ENCODE measurements at regions not wholly inside any gene's neighbourhood (a gene's known extent, or its start where the extent isn't known, plus 50 kb on each side); places are given as distances from the start of the nearest gene placed in this dataset.

GRCh38 chr2:60657673-60658072, 98.4 kb upstream of the PAPOLG start:
- DNase-seq (ENCODE audit: low read depth) = no peak

- no peak for DNase-seq (ENCODE audit: low read depth)
Measured at GRCh38 chr2:60659026-60659425, 97.0 kb upstream of the PAPOLG start.

- no peak for DNase-seq (ENCODE audit: low read depth)
Measured at GRCh38 chr2:60661073-60661738, 94.9 kb upstream of the PAPOLG start.

GRCh38 chr2:60662781-60663180, 93.3 kb upstream of the PAPOLG start:
- no peak for DNase-seq (ENCODE audit: low read depth)

GRCh38 chr2:60671966-60672365, 84.1 kb upstream of the PAPOLG start:
- DNase-seq (ENCODE audit: low read depth) = no peak

- DNase-seq (ENCODE audit: low read depth) = peak; percentile 33
Measured at GRCh38 chr2:60674524-60675165, 81.4 kb upstream of the PAPOLG start.

GRCh38 chr2:60675301-60675700, 80.8 kb upstream of the PAPOLG start:
- no peak for DNase-seq (ENCODE audit: low read depth)

- no peak for DNase-seq (ENCODE audit: low read depth)
Measured at GRCh38 chr2:60676706-60677330, 79.2 kb upstream of the PAPOLG start.

GRCh38 chr2:60677356-60677755, 78.7 kb upstream of the PAPOLG start:
- DNase-seq (ENCODE audit: low read depth) = no peak

GRCh38 chr2:60678551-60678950, 77.5 kb upstream of the PAPOLG start:
- DNase-seq (ENCODE audit: low read depth) = no peak

- no peak for DNase-seq (ENCODE audit: low read depth)
Measured at GRCh38 chr2:60679036-60679780, 76.9 kb upstream of the PAPOLG start.

- DNase-seq (ENCODE audit: low read depth) = no peak
Measured at GRCh38 chr2:60693551-60693950, 62.5 kb upstream of the PAPOLG start.

- no peak for DNase-seq (ENCODE audit: low read depth)
Measured at GRCh38 chr2:60695793-60696192, 60.3 kb upstream of the PAPOLG start.

GRCh38 chr2:60699617-60700016, 56.5 kb upstream of the PAPOLG start:
- DNase-seq (ENCODE audit: low read depth) = no peak

GRCh38 chr2:60706021-60706420, 50.0 kb upstream of the PAPOLG start:
- no peak for DNase-seq (ENCODE audit: low read depth)

Data from T-helper 22 cell (primary cell).